DND-41 (cell line): ENCODE measurements at regions not wholly inside any gene's neighbourhood (a gene's known extent, or its start where the extent isn't known, plus 50 kb on each side); places are given as distances from the start of the nearest gene placed in this dataset.

Source experiments
- ATAC-seq: fragments of 200-7000 bp; cut with Tn5 transposase; 3 replicates; pipeline ENCODE4 v1.9.1; 2021; ENCODE audit warnings: low read depth; ENCODE audit not compliant: insufficient read depth
- DNase-seq: peaks from one replicate; pipeline ENCODE4 v3.0.0-alpha.2; 2020
- H2AFZ ChIP-seq: 2 replicates; pipeline ENCODE4 v1.6.0; 2012; ENCODE audit warnings: low read depth, low read length
- H3K27ac ChIP-seq: 2 replicates; pipeline ENCODE4 v1.5.1; 2012; ENCODE audit warnings: low read length, inconsistent platforms
- H3K27me3 ChIP-seq: fragments of 200-600 bp; sonication (generic); 2 replicates; pipeline ENCODE4 v1.6.0; 2012; ENCODE audit warnings: low read length, mild to moderate bottlenecking, inconsistent platforms; ENCODE audit not compliant: insufficient read depth, poor library complexity
- H3K36me3 ChIP-seq: 2 replicates; pipeline ENCODE4 v1.5.1; 2012; ENCODE audit warnings: low read length, inconsistent platforms; ENCODE audit not compliant: insufficient read depth
- H3K4me1 ChIP-seq: 2 replicates; pipeline ENCODE4 v1.5.1; 2012; ENCODE audit warnings: mild to moderate bottlenecking, low read length; ENCODE audit not compliant: insufficient read depth
- H3K4me2 ChIP-seq: 2 replicates; pipeline ENCODE4 v1.6.0; 2012; ENCODE audit warnings: mild to moderate bottlenecking, moderate library complexity, low read length, inconsistent platforms; ENCODE audit not compliant: insufficient read depth
- H3K4me3 ChIP-seq, 2 experiments: fragments of 200-600 bp in 1 of 2; shearing (Covaris generic) in 1 of 2; 2 replicates each; pipeline ENCODE4 v1.5.1; 2012 to 2016; ENCODE audit warnings: inconsistent platforms in 2 of 2, low read length in 2 of 2, mild to moderate bottlenecking in 2 of 2, low read depth in 1 of 2, moderate library complexity in 1 of 2
- H3K79me2 ChIP-seq: 2 replicates; pipeline ENCODE4 v1.6.0; 2012; ENCODE audit warnings: low read length, inconsistent platforms; ENCODE audit not compliant: insufficient read depth
- H3K9ac ChIP-seq: 2 replicates; pipeline ENCODE4 v1.6.0; 2012; ENCODE audit warnings: low read depth, mild to moderate bottlenecking, inconsistent platforms, low read length, moderate library complexity
- H3K9me3 ChIP-seq: 2 replicates; pipeline ENCODE4 v1.5.1; 2012; ENCODE audit warnings: low read length, moderate library complexity, mild to moderate bottlenecking, inconsistent platforms; ENCODE audit not compliant: insufficient read depth, severe bottlenecking
- H4K20me1 ChIP-seq: 2 replicates; pipeline ENCODE4 v1.6.0; 2012; ENCODE audit warnings: low read length; ENCODE audit not compliant: insufficient read depth
- EZH2 ChIP-seq: IDR thresholded peaks from 3 replicates; pipeline ENCODE4 v1.6.1; 2012; ENCODE audit warnings: borderline replicate concordance, low read depth, mild to moderate bottlenecking, moderate library complexity, low read length, inconsistent platforms; ENCODE audit not compliant: severe bottlenecking
- TF ChIP-seq, protein P1 (sequence below): IDR thresholded peaks from 2 replicates; pipeline ENCODE4 v1.5.1; 2012; ENCODE audit warnings: borderline replicate concordance, low read length, moderate library complexity, mild to moderate bottlenecking; ENCODE audit not compliant: poor library complexity, severe bottlenecking; ENCODE audit errors: extremely low read depth

DNA sequence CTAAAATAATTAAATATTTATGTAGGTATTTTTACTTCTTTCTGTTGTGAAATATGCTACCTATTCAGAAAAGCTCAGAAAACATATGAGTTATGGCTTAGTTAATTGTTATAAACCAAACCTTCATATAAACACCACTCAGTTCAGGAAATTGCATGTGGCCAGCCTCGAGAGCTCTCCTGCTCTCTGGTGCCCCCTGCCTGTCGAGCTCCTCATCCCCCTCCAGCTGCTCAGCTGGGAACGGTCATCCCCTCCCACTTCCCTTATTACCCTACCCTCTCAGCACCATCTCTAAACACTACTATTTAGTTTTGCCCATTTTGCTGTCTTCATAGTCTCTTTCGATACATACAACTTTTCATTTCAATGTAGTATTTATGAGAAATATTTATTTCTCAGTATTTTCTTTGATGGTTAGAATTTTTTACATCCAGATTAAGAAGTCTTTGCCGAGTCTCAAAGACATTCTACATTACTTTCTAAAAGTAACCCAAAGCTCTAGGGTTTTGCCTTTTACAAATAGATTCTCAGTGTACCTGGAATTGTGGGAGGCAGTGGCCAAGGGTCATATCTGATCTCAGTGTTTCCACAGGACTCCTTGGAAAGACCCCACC, 51.2 kb upstream of the SEMA4D start:
- H3K27ac ChIP-seq = peak overlapping the region; percentile 85
- no peak overlapping the region for H3K4me3 ChIP-seq
- H3K79me2 ChIP-seq = 0 out of 2 replicates have a peak, but pooled peaks cover 6% of the 10 kb centered on the region
- H3K36me3 ChIP-seq = no peaks in the 10 kb centered on the region
- H3K9me3 ChIP-seq = peaks cover 16% of the 10 kb centered on the region
- no peaks in the 10 kb centered on the region for H3K27me3 ChIP-seq
- TF ChIP-seq, protein P1, sequence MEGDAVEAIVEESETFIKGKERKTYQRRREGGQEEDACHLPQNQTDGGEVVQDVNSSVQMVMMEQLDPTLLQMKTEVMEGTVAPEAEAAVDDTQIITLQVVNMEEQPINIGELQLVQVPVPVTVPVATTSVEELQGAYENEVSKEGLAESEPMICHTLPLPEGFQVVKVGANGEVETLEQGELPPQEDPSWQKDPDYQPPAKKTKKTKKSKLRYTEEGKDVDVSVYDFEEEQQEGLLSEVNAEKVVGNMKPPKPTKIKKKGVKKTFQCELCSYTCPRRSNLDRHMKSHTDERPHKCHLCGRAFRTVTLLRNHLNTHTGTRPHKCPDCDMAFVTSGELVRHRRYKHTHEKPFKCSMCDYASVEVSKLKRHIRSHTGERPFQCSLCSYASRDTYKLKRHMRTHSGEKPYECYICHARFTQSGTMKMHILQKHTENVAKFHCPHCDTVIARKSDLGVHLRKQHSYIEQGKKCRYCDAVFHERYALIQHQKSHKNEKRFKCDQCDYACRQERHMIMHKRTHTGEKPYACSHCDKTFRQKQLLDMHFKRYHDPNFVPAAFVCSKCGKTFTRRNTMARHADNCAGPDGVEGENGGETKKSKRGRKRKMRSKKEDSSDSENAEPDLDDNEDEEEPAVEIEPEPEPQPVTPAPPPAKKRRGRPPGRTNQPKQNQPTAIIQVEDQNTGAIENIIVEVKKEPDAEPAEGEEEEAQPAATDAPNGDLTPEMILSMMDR = peak; percentile 97
- TF ChIP-seq EZH2 = no peak
- no peaks in the 10 kb centered on the region for H4K20me1 ChIP-seq
- peak; percentile 99 for ATAC-seq
- H2AFZ ChIP-seq = no peak overlapping the region
- H3K4me2 ChIP-seq = no peak overlapping the region
- peaks cover 27% of the 10 kb centered on the region for H3K4me1 ChIP-seq
- peak; percentile 88 for DNase-seq
- H3K9ac ChIP-seq = peak overlapping the region; percentile 35; the same call in 1 of the 2 replicates

DNA sequence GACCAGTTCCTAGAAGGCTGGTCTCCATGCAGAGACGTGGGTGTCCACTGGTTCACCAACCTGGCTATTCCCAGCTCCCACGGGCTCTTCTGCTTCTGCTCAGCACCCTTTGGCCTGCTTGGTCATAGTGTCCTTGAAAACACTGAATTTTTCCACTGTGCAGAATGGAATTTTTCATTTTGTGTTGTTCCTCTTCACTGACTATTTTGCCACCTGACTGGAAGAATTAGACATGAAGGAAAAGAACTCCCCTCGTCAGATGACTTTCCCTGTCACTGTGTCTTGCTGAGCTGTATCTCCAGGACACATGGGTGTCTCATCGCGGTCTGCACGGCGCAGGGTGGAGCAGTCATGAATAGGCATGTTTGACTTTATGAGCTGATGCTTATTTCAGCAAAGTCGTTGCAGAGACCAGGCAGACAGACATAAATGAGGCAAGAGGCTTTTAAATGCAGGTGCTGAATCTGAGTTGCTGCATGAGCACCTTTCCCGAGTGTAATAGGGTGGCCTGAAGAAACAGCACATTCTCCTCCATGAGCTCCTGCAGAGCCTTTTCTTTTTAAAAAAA, 50.2 kb upstream of the SEMA4D start:
- DNase-seq (no peak), ATAC-seq (no peak)
- H3K9me3 ChIP-seq = peaks cover 16% of the 10 kb centered on the region
- H3K36me3 ChIP-seq = no peaks in the 10 kb centered on the region
- H3K9ac ChIP-seq = peak overlapping the region; percentile 35; the same call in 1 of the 2 replicates
- peaks cover 27% of the 10 kb centered on the region for H3K4me1 ChIP-seq
- H4K20me1 ChIP-seq = no peaks in the 10 kb centered on the region
- peak overlapping the region; percentile 85 for H3K27ac ChIP-seq
- H3K4me2 ChIP-seq = no peak overlapping the region
- H3K27me3 ChIP-seq = no peaks in the 10 kb centered on the region
- H3K79me2 ChIP-seq = 0 out of 2 replicates have a peak, but pooled peaks cover 6% of the 10 kb centered on the region
- TF ChIP-seq EZH2 = no peak
- TF ChIP-seq, protein P1 = no peak
- peak overlapping the region; percentile 51; the same call in 1 of the 2 replicates for H2AFZ ChIP-seq
- H3K4me3 ChIP-seq = no peak overlapping the region
